Gastrocnemius medialis (tissue), 4 donors: ENCODE measurements at regions not wholly inside any gene's neighbourhood (a gene's known extent, or its start where the extent isn't known, plus 50 kb on each side); places are given as distances from the start of the nearest gene placed in this dataset.

Source experiments
- CTCF ChIP-seq, 5 experiments: fragments of 450-650 bp in 3 of 5; fragments of 200-600 bp in 2 of 5; sonication (generic) in 2 of 5; IDR thresholded peaks in 4 of 5; conservative IDR thresholded peaks in 1 of 5; 1 replicate in 4 of 5; 2 replicates in 1 of 5; pipeline ENCODE4 v1.5.1; 2016 to 2019; ENCODE audit warnings: antibody characterized with exemption in 5 of 5, mild to moderate bottlenecking in 3 of 5, moderate library complexity in 3 of 5
- POLR2A ChIP-seq, 2 donors: fragments of 450-650 bp; IDR thresholded peaks; one replicate each; pipeline ENCODE4 v1.6.1; 2017; ENCODE audit warnings: antibody characterized with exemption in 2 of 2, mild to moderate bottlenecking in 2 of 2, moderate library complexity in 2 of 2

DNA sequence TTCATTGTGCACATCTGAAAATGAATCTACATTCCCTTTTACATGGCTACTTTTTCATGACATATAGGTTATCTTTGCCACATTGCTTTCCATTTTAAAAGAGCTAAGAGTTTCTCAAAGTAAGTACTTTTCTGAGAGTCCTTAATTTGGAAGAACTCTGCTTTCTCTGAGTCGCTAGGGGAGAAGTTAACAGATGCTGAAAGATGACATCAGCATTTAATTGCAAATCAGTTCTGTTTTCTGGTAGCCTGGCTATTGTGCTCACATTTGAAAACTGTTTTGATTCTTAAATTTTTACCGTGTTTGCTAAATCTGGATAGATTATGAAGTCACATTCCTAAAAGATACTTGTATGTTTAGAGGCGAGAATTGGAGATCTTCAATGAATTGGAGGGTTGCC, 107.7 kb upstream of the C1QTNF9B start:
- TF ChIP-seq CTCF (IDR thresholded peaks at IDR 0.05 in 4 of 5, conservative IDR thresholded peaks at IDR 0.05 in 1 of 5) (no peak), POLR2A (IDR thresholded peaks at IDR 0.05) (no peak)
